ENCODE measurements at regions not wholly inside any gene's neighbourhood (a gene's known extent, or its start where the extent isn't known, plus 50 kb on each side); places are given as distances from the start of the nearest gene placed in this dataset.

DNA sequence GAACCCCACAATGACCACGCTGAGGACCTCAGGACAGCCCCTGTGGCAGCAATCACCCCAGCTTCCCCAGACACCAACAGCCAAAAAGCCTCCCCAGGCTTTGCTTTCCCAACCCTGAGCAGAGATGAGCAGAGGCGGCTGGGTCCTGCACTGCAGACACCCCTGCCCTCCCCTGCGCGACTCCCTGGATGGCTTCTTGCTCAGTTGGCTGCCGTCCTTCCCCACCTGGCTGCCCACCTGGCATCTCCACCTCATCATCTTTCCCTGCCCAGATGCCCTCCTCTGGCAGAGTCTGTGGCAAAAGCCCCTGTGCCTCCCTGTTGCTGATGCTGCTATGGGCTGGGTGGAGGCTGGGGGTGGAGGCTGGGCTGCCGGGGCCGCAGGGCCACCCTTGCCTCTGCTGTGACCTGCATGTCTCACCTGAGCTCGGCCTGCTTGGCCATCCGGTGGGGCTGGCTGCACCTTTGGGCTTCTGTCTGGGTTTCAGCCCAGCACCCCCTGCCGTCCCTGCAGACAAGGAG, 567.7 kb downstream of the TCERG1L start:
- Histone ChIP-seq H3K9ac (ENCODE audit: low read length in 3 of 3) (no peak overlapping the region), H3K36me3 (ENCODE audit: control insufficient read depth in 2 of 3, insufficient read depth in 3 of 3, low read length in 3 of 3) (no peaks in the 10 kb centered on the region), H3K4me3 (ENCODE audit: low read length in 3 of 3) (no peak overlapping the region), H3K9me3 (ENCODE audit: control insufficient read depth in 2 of 3, insufficient read depth in 1 of 3, low read length in 3 of 3) (no peaks in the 10 kb centered on the region), H3K4me1 (ENCODE audit: control insufficient read depth in 2 of 3, insufficient read depth in 2 of 3, low read depth in 1 of 3, low read length in 3 of 3) (no peaks in the 10 kb centered on the region), H3K27ac (ENCODE audit: low read depth in 2 of 2, low read length in 2 of 2) (no peak overlapping the region), H3K27me3 (ENCODE audit: control insufficient read depth, insufficient read depth, low read length) (no peaks in the 10 kb centered on the region)
- FAIRE-seq (no peak), DNase-seq (peak in 2 of 5 donors; percentile 26 to 50)
- intact Hi-C loops (cut with DNase I), result no loop called here
- no peak for TF ChIP-seq CTCF (IDR thresholded peaks at IDR 0.05; ENCODE audit: borderline replicate concordance, extremely low read depth, insufficient read depth)

DNA sequence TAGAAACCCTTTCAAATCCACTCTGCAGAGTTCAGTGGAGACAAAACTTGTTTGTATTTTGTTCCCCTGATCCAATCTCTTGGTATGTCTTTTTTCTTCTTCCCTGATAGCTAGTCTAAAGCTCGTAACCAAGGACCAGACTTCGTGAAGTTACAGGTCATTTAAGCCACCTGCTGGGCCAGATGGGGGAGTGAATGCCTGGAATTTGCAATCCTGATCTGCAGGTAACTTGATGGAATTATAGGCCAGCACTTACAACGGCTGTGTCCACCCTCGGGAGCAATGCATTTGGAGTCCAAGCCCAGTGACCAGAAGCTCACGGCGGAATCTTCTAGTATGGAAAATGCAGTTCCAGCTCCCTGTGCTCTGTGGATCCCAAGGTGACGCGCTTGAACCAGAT, 566.9 kb downstream of the TCERG1L start:
- no peaks in the 10 kb centered on the region for H3K4me1 ChIP-seq (ENCODE audit: control insufficient read depth in 2 of 3, insufficient read depth in 2 of 3, low read depth in 1 of 3, low read length in 3 of 3)
- H3K36me3 ChIP-seq (ENCODE audit: control insufficient read depth in 2 of 3, insufficient read depth in 3 of 3, low read length in 3 of 3), result no peaks in the 10 kb centered on the region
- intact Hi-C loops (cut with DNase I), result no loop called here
- no peak overlapping the region for H3K4me3 ChIP-seq (ENCODE audit: low read length in 3 of 3)
- FAIRE-seq (no peak), DNase-seq (peak in 1 of 5 donors; percentile 11)
- TF ChIP-seq CTCF (IDR thresholded peaks at IDR 0.05; ENCODE audit: borderline replicate concordance, extremely low read depth, insufficient read depth), result no peak
- no peak overlapping the region for H3K9ac ChIP-seq (ENCODE audit: low read length in 3 of 3)
- no peak overlapping the region for H3K27ac ChIP-seq (ENCODE audit: low read depth in 2 of 2, low read length in 2 of 2)
- H3K9me3 ChIP-seq (ENCODE audit: control insufficient read depth in 2 of 3, insufficient read depth in 1 of 3, low read length in 3 of 3), result no peaks in the 10 kb centered on the region
- H3K27me3 ChIP-seq (ENCODE audit: control insufficient read depth, insufficient read depth, low read length), result no peaks in the 10 kb centered on the region

GRCh38 chr10:130745251-130745650, 566.3 kb downstream of the TCERG1L start:
- Histone ChIP-seq H3K9ac (ENCODE audit: low read length in 3 of 3) (no peak overlapping the region), H3K4me1 (ENCODE audit: control insufficient read depth in 2 of 3, insufficient read depth in 2 of 3, low read depth in 1 of 3, low read length in 3 of 3) (no peaks in the 10 kb centered on the region), H3K27me3 (ENCODE audit: control insufficient read depth, insufficient read depth, low read length) (no peaks in the 10 kb centered on the region), H3K36me3 (ENCODE audit: control insufficient read depth in 2 of 3, insufficient read depth in 3 of 3, low read length in 3 of 3) (no peaks in the 10 kb centered on the region), H3K27ac (ENCODE audit: low read depth in 2 of 2, low read length in 2 of 2) (no peak overlapping the region), H3K9me3 (ENCODE audit: control insufficient read depth in 2 of 3, insufficient read depth in 1 of 3, low read length in 3 of 3) (no peaks in the 10 kb centered on the region), H3K4me3 (ENCODE audit: low read length in 3 of 3) (no peak overlapping the region)
- FAIRE-seq (no peak), DNase-seq (peak in 2 of 5 donors; percentile 9 to 22)
- TF ChIP-seq CTCF (IDR thresholded peaks at IDR 0.05; ENCODE audit: borderline replicate concordance, extremely low read depth, insufficient read depth), result no peak
- intact Hi-C loops (cut with DNase I), result no loop called here

DNA sequence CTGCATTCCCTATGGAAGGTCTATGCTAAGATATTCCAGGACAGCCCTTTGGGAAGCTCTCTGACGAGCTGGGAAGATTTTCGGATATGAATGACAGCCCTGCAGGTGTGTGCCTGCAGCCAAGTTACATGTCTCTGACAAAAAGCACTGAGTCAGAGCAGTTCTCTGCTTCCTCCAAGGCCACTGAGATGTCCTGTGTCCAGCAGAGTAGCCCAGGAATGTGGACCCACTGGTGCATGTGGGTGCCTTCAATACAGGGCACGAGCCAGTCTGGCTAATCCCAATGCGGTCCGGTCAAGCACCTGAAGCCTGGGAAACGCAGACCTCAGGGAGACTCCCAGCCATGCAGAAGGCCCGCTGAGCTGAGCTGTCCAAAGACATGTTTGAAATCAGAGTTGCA, 565.7 kb downstream of the TCERG1L start:
- Histone ChIP-seq H3K4me3 (ENCODE audit: low read length in 3 of 3) (no peak overlapping the region), H3K27ac (ENCODE audit: low read depth in 2 of 2, low read length in 2 of 2) (no peak overlapping the region), H3K4me1 (ENCODE audit: control insufficient read depth in 2 of 3, insufficient read depth in 2 of 3, low read depth in 1 of 3, low read length in 3 of 3) (no peaks in the 10 kb centered on the region), H3K9me3 (ENCODE audit: control insufficient read depth in 2 of 3, insufficient read depth in 1 of 3, low read length in 3 of 3) (no peaks in the 10 kb centered on the region), H3K9ac (ENCODE audit: low read length in 3 of 3) (no peak overlapping the region), H3K27me3 (ENCODE audit: control insufficient read depth, insufficient read depth, low read length) (no peaks in the 10 kb centered on the region), H3K36me3 (ENCODE audit: control insufficient read depth in 2 of 3, insufficient read depth in 3 of 3, low read length in 3 of 3) (no peaks in the 10 kb centered on the region)
- DNase-seq (peak in 2 of 5 donors; percentile 15 to 37), FAIRE-seq (no peak)
- intact Hi-C loops (cut with DNase I), result no loop called here
- TF ChIP-seq CTCF (IDR thresholded peaks at IDR 0.05; ENCODE audit: borderline replicate concordance, extremely low read depth, insufficient read depth), result no peak
